ENCODE measurements at regions not wholly inside any gene's neighbourhood (a gene's known extent, or its start where the extent isn't known, plus 50 kb on each side); places are given as distances from the start of the nearest gene placed in this dataset.

GRCh38 chr9:79377339-79377855 is 194.4 kb upstream of the TLE4 start:
- no peak for DNase-seq

GRCh38 chr9:79378107-79378506 is 193.7 kb upstream of the TLE4 start:
- DNase-seq: no peak

GRCh38 chr9:79382044-79382443 is 189.7 kb upstream of the TLE4 start:
- no peak for DNase-seq

GRCh38 chr9:79382458-79382857 is 189.3 kb upstream of the TLE4 start:
- no peak for DNase-seq

- no peak for DNase-seq
These were observed 188.7 kb upstream of the TLE4 start for GRCh38 chr9:79383096-79383495.

- DNase-seq: no peak
These were observed 187.7 kb upstream of the TLE4 start for GRCh38 chr9:79384091-79384490.

GRCh38 chr9:79384501-79384900 is 187.3 kb upstream of the TLE4 start:
- no peak for DNase-seq

GRCh38 chr9:79387101-79387835 is 184.5 kb upstream of the TLE4 start:
- DNase-seq: no peak

- no peak for DNase-seq
These were observed 181.6 kb upstream of the TLE4 start for GRCh38 chr9:79390077-79390698.

GRCh38 chr9:79390781-79391770 is 180.7 kb upstream of the TLE4 start:
- DNase-seq: no peak

GRCh38 chr9:79395228-79395627 is 176.5 kb upstream of the TLE4 start:
- DNase-seq: no peak

GRCh38 chr9:79395755-79396154 is 176.0 kb upstream of the TLE4 start:
- DNase-seq: no peak

GRCh38 chr9:79396168-79396567 is 175.6 kb upstream of the TLE4 start:
- no peak for DNase-seq

- no peak for DNase-seq
These were observed 168.3 kb upstream of the TLE4 start for GRCh38 chr9:79403495-79403894.

GRCh38 chr9:79408200-79408599 is 163.6 kb upstream of the TLE4 start:
- no peak for DNase-seq

- no peak for DNase-seq
These were observed 163.1 kb upstream of the TLE4 start for GRCh38 chr9:79408617-79409016.

GRCh38 chr9:79409182-79409823 is 162.5 kb upstream of the TLE4 start:
- no peak for DNase-seq

GRCh38 chr9:79425840-79426239 is 145.9 kb upstream of the TLE4 start:
- no peak for DNase-seq

GRCh38 chr9:79428422-79428821 is 143.3 kb upstream of the TLE4 start:
- no peak for DNase-seq

GRCh38 chr9:79430619-79431018 is 141.1 kb upstream of the TLE4 start:
- DNase-seq: no peak

GRCh38 chr9:79431019-79431679 is 140.6 kb upstream of the TLE4 start:
- no peak for DNase-seq

- no peak for DNase-seq
These were observed 139.3 kb upstream of the TLE4 start for GRCh38 chr9:79432485-79432884.

All from activated CD8-positive, alpha-beta memory T cell treated with anti-CD3 and anti-CD28 coated beads for 24 hours (primary cell).